ENCODE measurements at regions not wholly inside any gene's neighbourhood (a gene's known extent, or its start where the extent isn't known, plus 50 kb on each side); places are given as distances from the start of the nearest gene placed in this dataset.

- DNase-seq (ENCODE audit: low read depth): no peak
- no peak for TF ChIP-seq CTCF (conservative IDR thresholded peaks at IDR 0.05; ENCODE audit: control insufficient read depth, insufficient read depth, low read depth, low read length)
- H3K4me3 ChIP-seq (ENCODE audit: control insufficient read depth, low read depth, low read length): no peak overlapping the region
Measured at GRCh38 chr3:82274897-82275296, 513.5 kb upstream of the GBE1 start.

- no peak for DNase-seq (ENCODE audit: low read depth)
- no peak for TF ChIP-seq CTCF (conservative IDR thresholded peaks at IDR 0.05; ENCODE audit: control insufficient read depth, insufficient read depth, low read depth, low read length)
- no peak overlapping the region for H3K4me3 ChIP-seq (ENCODE audit: control insufficient read depth, low read depth, low read length)
Measured at GRCh38 chr3:82265747-82266146, 504.3 kb upstream of the GBE1 start.

- no peak for TF ChIP-seq CTCF (conservative IDR thresholded peaks at IDR 0.05; ENCODE audit: control insufficient read depth, insufficient read depth, low read depth, low read length)
- no peak for DNase-seq (ENCODE audit: low read depth)
Measured at GRCh38 chr3:82262193-82262592, 500.7 kb upstream of the GBE1 start.

GRCh38 chr3:82261637-82262036 is 500.2 kb upstream of the GBE1 start:
- TF ChIP-seq CTCF (conservative IDR thresholded peaks at IDR 0.05; ENCODE audit: control insufficient read depth, insufficient read depth, low read depth, low read length): no peak
- no peak for DNase-seq (ENCODE audit: low read depth)
- H3K4me3 ChIP-seq (ENCODE audit: control insufficient read depth, low read depth, low read length): no peak overlapping the region

More at GRCh38 chr3:82262193-82262592, 500.7 kb upstream of the GBE1 start:
- no peak overlapping the region for H3K4me3 ChIP-seq (ENCODE audit: control insufficient read depth, low read depth, low read length)

GRCh38 chr3:82261013-82261412 is 499.6 kb upstream of the GBE1 start:
- DNase-seq (ENCODE audit: low read depth): no peak
- no peak for TF ChIP-seq CTCF (conservative IDR thresholded peaks at IDR 0.05; ENCODE audit: control insufficient read depth, insufficient read depth, low read depth, low read length)
- no peak overlapping the region for H3K4me3 ChIP-seq (ENCODE audit: control insufficient read depth, low read depth, low read length)

GRCh38 chr3:82259994-82260393 is 498.5 kb upstream of the GBE1 start:
- TF ChIP-seq CTCF (conservative IDR thresholded peaks at IDR 0.05; ENCODE audit: control insufficient read depth, insufficient read depth, low read depth, low read length): no peak
- no peak for DNase-seq (ENCODE audit: low read depth)
- H3K4me3 ChIP-seq (ENCODE audit: control insufficient read depth, low read depth, low read length): no peak overlapping the region

GRCh38 chr3:82240322-82240721 is 478.9 kb upstream of the GBE1 start:
- DNase-seq (ENCODE audit: low read depth): no peak
- H3K4me3 ChIP-seq (ENCODE audit: control insufficient read depth, low read depth, low read length): no peak overlapping the region
- no peak for TF ChIP-seq CTCF (conservative IDR thresholded peaks at IDR 0.05; ENCODE audit: control insufficient read depth, insufficient read depth, low read depth, low read length)

Data from fibroblast of mammary gland (primary cell).